HG03108 (cell line): ENCODE measurements at regions not wholly inside any gene's neighbourhood (a gene's known extent, or its start where the extent isn't known, plus 50 kb on each side); places are given as distances from the start of the nearest gene placed in this dataset.

Experiments used
- ATAC-seq: cut with Tn5 transposase; IDR thresholded peaks from one replicate; pipeline ENCODE4 v1.9.1; 2021; ENCODE audit warnings: moderate library complexity; ENCODE audit not compliant: unreplicated experiment

DNA sequence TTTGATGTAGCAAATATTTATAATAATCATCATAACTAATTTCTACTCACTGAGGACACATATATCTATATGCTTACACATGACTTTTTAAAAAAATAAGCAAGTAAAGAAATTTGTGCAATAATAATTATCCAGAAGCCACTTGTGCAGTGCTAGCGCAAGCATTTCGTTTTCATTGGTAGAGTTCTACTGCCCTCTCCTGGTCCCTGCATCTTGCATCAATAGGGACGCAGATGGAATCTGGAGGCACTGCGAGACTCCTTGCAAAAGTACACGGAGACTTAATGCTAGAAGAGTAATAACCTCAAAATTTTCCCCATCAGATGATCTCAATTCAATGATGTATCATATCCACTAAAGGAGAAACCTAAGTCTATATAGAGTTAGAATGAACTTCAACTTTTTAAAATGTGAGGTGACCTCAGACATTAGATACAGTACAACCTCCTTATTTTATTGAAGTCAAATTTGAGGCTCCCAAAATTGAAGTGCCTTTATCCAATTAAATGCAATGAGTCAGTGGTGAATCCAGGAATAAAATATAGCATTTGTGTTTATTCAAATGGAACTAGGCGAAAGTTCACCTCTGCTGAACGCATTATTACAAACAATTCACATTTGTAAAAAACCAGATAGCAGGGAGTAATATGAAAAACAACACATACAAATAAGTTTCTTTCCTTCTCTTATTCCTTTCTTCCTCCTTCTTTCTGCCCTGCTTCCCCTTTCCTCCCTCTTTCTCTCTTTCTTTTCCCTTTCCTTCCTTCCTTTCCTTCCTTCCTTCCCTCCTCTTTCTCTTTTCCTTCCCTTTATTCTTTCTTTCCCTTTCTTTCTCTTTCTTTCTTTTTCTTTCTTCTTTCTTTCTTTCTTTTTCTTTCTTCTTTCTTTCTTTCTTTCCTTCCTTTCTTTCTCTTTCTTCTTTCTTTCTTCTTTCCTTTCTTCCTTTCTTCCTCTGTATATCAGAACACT lies 450.0 kb downstream of the ANKRD50 start:
- peak; percentile 68 for ATAC-seq

DNA sequence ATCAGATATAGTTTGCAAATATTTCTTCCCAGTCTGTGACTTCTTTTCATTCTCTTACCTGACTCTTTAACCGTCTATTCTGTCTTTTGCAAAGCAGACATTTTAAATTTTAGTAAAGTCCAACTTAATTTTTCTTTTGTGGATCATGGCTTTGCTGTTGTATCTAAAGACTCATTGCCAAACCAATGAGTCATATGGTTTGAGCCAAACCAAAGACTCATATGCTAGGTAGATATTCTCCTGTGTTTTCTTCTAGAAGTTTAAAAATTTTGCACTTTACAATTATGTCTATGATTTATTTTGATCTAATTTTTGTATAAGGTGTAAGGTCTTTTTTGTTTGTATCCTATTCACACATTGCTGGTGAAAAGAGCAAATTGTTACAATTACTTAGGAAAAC lies 446.8 kb downstream of the ANKRD50 start:
- ATAC-seq = no peak

DNA sequence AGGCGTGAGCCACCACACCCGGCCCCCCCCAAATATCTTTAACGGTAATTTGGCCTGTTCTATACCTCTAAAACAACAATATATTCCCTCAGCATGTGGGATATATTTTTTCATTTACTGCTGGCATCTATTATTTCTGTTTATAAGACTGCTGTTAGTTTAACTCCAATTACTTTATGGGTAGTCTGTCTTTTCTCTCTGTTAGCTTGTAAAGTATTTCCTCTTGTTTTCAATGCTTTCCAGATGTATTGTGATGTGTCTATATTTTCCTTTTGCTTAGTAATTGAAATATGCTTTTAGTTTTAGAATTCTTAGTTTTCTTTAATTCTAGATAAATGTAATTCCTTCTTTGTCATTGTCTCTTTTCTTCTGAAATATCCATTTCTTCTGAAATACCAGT lies 445.8 kb downstream of the ANKRD50 start:
- no peak for ATAC-seq

DNA sequence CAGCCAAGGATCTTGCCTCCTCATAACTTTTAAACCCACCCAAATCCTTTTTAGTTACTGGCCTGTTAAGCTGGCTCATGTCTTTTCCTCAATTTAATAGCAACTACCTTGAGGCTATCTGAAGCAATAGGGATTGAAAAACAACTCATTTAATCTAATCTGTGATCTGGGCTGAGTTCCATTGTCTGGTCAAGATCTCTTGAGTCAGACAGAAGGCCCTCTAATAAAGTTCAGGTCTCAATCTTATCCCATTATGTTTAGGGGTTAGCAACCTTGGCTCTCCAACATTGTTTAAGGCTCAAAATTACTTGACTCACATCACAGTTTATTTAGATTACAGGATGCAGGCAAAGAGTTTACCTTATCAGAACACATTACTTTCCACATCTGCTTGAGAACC lies 436.1 kb downstream of the ANKRD50 start:
- ATAC-seq = no peak

DNA sequence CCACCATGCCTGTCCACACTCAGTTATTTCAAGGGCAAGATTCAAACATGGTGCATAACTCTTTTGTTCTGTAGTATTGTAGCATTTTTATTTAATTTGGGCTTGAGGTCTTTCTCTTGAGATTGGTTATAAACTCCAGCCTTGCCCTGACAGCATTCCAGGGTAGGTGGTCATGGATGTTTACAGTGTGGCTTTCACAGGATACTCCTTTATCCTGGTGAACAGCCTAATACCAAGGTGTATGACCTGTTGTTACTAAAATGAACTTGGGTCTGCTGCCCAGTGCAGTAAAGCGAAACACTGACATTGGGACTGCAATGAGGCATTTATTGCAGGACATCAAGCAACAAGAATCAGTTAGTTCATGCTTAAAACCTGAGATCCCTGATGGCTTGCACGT lies 434.8 kb downstream of the ANKRD50 start:
- no peak for ATAC-seq

DNA sequence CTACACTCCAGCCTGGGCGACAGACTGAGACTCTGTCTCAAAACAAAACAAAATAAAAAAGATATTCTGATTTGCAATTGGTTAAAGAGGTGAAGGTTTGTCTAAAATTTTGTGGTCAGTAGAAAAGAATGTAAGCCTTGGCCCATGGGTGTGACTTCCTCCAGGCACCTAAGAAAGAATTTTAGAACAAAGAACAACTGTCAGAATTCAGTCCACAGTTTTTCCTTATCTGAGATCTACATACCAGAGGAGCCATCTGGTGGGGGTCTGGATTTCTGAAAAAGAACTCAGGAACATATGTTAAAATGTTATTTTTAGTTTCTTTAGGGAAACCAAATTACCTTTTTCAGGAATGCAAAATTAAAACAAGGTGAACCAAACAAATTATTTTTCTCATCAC lies 434.1 kb downstream of the ANKRD50 start:
- no peak for ATAC-seq

DNA sequence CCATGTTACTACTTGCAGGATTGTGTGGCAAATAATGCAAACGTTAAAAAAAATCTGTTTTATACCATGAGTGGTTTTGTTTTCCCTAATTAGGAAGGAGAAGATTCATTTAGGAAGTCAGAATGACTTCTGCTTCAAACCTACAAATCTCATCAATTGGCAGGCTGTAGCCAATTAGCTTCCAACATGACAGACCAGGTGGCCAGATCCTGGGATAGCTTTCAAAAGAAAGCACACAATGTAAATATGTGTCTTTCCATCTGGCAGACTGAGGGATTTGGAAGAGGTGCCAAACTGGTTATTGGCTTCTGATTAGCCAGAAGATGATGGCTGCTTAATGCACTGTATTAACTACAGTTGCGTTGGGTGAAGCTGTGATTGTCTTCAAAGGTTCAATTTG lies 432.8 kb downstream of the ANKRD50 start:
- ATAC-seq = no peak

DNA sequence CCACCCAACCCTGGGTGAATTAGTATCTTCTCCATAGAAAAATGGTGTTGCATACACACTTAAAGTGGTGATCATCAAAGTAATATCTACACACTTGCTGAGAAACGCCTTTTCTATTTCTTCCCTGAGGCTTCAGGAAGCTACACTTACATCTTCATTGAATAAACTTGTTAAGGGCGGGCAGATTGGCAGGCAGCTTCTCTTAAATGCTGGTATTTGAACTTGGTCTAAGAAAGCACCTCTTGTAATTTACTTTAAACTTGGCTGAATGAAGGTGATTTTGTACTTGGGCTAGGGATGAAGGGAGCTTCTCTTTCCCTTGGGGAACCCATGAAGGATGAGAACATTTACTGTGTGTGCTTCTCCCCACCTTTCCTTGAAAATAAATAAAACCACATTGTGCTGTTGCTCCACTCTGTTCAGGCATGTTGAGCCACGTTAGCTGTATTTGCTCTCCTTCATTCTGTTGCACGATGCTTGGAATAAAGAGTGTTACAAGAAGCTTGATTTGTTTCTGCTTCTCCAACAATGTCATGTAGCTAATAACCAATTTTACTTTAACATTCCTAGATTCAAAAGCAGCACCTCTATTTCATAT lies 430.1 kb downstream of the ANKRD50 start:
- ATAC-seq = no peak

DNA sequence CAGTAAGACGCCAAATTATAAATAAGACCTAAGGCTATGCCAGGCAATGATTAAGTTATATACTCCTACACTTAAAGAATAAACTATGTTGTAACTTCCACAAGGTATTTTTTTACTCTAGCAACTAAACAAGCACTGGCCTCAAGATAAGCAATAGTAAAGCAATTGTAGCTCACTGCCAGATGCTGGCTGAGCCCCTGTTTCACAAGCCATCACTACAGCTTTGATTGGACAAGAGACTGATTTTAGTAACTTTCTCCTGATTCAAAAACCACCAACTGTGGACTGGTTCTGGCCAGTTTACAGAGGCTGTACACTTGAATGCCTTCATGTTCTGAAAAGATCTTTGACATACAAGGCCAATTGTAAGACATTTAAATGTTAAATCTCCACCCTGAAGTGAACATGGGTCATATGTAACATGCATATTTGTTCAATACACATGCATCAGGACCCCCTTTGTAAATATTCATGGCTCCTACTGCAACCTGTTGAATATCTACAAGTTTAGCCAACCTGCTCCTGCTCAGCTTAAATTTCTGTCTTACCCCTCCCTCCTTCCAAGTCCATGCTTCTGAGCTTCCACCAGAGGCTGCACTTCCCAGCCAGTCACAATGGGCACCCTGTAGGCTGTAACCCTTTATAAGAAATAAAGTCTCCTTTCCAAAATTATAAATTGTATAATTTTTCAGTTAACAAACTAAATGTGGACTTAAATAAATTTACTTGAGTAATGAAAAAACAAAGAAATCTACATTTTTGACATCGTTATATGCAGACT lies 423.6 kb downstream of the ANKRD50 start:
- no peak for ATAC-seq

DNA sequence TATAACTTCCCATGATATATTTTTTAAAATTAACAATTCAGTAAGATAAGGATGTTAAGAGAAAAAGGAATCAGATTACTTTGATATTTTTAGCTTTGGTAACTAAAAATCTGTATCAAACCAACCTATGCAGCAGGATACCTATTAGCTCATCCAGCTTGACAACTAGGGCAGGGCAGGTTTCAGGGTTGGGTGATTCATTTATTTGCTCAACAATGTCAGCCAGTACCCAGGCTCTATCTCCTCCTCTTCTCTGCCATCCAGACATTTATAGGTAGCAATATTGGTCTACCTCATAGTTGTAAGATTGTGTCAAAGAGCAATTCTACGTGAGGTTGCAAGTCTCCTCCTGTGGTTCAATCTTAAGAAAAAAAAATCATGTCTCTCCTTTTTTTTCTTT lies 421.9 kb downstream of the ANKRD50 start:
- no peak for ATAC-seq

DNA sequence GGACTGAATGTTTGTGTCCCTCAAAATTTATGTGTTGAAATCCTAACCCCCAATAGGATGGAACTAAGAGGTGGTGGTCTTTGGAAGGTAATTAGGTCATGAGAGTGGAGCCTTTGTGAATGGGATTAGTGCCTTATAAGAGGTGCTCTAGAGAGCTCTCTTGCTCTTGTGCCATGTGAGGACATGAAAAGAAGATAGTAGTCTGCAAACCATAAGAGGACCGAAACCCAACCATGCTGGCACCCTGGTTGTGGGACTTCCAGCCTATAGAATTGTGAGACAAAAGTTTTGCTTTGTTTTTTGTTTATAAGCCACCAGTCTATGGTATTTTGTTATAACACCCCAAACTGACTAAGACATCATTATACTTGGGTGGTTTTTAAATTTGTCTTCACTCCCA lies 417.1 kb downstream of the ANKRD50 start:
- ATAC-seq = no peak

DNA sequence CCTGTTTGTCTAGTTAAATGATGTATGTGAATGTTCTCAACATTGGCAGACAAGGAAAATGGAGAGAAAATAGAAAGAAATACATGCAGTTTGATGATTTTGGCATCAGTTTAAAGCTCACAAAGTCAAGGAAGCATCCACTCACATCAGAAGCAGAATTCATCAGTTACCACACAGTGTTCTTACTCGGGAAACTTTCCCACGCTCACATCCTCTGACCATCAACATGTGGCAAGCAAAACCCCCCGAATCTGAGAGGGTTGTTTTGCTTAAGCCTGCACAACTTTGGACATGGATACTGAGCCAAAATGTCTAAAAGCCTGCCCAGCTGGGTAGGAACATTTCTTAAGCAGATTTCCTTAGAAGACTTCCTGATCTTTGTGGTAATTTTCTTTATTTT lies 407.6 kb downstream of the ANKRD50 start:
- no peak for ATAC-seq

DNA sequence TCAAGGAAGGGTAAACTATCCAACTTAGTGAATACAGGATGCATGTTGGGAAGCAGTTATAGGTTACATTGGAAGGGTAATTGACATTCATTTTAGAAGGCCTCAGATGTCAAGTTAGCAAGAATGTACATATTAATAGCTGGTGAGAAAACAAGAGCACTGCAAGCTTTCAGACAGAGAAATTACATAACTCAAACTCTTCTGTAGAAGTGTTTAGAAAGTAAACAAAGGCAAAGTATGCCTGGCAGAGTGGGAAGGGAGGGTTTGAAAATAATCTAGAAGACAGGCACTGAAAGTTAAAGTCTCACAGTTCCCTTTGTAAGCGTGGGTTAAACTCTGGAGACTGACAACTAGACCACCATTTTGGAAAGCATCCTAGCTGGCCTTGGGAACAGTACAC lies 406.2 kb downstream of the ANKRD50 start:
- ATAC-seq = no peak

DNA sequence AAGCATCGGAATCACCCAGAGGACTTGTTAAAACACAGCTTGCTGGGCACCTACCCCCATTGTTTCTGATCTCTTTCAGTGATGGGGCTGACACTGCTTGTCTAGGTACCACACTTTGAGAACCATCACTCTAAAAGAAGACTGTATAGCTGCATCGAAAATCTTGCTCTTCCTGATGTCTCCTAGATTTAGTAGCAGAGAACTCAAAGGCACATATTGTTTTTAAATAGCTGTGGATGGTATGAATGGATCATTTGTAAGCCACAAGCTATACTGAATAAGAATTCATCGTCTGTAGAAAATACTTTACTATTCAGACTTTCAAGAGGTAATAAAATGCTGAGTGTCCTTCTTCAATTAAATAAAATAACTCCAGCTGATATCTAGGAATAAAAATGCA lies 405.4 kb downstream of the ANKRD50 start:
- ATAC-seq = no peak

DNA sequence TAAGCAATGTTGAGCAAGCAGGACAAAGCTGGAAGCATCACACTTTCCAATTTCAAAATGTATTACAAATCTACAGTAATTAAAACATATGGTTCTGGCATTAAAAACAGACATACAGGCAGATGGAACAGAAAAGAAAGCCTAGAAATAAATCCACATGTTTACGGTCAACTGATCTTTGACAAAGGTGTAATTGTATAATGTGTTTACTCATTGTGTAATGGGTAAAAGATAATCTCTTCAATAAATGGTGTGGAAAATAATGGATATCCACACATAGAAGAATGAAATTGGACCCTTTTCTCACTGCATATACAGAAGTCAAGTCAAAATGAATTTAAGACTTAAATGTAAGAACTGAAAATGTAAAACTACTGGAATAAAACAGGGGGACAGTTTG lies 394.2 kb downstream of the ANKRD50 start:
- no peak for ATAC-seq

DNA sequence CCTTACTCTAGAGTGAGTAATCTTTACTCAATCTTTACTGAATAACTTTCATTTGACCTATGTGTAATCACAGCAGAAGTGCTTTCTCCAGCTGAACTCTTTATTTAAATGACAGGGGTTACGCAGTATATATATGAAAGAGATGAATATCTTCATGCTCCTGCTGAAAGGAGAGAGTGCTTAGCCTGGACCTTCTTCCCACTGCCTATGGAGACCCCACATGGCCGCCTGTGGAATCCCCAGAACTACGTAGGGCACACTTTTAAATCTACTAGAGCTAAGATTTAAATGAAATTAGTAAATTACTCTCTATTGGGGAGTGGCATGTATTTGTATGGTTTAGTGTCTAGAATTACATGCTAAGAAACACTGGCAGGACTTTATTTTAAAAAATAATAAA lies 391.2 kb downstream of the ANKRD50 start:
- no peak for ATAC-seq

DNA sequence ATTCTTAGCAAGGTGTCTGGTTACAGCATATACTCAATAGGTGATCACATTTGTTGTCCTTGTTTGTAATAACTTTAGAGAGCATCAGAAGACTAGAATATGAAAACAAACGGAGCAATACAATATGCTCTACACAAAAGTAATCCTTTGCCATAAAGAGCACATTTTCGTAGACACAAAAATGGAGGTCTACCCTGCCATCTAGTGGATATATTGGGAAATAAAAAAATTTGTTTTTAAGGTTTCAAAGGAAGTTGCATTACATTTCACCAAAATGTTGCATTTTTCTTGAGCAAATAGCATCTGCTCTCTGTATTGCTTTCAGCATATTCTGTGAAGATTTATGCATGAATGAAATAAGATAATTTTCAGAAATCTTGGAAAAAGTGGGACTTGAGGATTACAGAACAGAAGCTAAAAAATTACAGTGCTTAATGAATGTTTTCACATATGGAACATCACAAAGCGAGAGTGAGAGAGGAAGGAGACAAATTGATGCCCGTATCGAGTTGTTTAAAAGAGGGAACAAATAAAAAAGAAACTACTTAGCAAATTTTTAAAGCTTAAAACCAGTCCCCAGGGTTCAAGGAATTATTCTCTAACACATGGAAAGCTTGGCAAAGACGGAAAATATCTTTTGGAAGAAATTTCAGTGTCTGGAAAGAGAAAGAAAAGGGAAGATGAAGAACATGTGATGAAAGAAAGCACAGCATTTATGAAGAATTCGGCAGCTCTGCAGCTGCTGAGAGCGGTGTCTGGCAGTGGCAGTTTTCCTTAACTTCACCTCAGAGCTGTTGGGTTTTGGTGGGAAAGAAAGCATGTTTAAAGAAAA lies 390.1 kb downstream of the ANKRD50 start:
- no peak for ATAC-seq

DNA sequence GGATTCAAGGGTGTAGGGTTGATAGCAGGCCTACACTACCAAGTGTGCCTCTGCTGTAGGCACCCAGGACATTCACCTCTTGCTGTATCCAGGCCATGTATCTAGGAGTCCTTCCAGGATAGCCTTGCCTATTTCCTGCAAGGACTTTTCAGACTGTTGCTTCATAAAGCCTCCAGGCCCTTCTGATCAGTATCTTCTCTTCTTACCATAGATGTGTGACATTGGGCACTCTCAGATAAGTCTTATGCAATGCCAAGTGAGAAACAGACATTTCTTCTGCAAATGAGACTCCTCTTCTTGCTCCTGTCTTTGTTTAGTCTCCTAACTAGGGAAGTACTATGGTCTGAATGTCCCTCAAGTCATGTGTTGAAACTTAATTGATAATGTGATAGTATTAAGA lies 386.8 kb downstream of the ANKRD50 start:
- no peak for ATAC-seq

DNA sequence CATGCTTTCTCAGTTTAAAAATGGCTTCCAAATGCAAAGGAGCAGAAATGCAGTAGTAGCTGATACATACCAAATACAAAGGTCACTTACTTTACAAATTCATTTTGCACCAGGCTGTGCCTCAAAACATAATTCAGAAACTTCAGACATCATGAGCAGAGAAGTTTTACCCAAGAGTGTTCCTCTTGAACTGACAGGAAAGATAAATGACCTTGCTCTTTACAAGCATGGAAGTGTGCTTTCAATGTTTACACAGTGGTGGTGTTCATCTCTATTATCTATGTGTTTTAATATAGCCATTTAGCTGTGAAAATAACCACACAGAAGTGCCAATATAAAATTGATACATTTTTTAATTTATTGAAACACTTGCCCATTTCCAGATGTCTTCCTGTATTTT lies 383.4 kb downstream of the ANKRD50 start:
- ATAC-seq = no peak

DNA sequence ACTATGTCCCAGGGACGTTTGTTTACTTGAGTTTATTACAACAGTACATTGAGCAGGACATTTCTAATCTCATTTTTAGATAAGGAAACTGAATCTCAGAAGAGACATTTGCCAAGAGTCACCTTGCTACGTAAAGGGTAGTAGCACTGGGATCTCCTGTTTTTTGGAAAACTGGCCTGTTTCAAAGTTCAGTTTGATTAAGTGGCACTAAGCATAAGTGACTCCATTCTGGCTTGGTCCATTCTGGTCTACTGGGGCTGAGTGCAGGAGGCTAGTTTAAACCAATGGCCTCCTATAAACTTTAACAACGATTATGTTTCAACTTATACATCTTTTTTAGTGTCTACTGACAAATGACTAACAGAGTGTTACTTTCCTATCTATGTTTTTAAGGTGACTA lies 382.5 kb downstream of the ANKRD50 start:
- no peak for ATAC-seq

DNA sequence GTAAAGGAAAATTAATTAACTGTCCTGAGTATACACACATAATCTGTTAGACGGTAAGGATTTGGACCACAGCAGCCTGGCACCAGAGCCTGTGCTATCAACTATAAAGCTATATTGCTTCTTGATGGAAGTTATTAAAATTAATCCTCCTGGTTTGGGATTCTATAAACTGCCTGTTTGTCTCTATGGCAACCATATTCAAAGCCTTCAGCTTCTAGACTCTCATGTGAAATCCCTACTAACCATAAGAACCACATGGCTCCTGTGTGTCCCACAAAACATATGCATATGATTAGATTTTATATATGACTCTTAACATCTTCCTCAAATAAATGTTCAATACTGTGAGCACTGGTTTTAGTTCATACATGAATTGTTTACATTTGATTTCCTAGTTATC lies 380.8 kb downstream of the ANKRD50 start:
- no peak for ATAC-seq
